ENCODE measurements at regions not wholly inside any gene's neighbourhood (a gene's known extent, or its start where the extent isn't known, plus 50 kb on each side); places are given as distances from the start of the nearest gene placed in this dataset.

GRCh38 chr5:39622281-39622680, 197.5 kb upstream of the DAB2 start:
- TF ChIP-seq, protein P1, sequence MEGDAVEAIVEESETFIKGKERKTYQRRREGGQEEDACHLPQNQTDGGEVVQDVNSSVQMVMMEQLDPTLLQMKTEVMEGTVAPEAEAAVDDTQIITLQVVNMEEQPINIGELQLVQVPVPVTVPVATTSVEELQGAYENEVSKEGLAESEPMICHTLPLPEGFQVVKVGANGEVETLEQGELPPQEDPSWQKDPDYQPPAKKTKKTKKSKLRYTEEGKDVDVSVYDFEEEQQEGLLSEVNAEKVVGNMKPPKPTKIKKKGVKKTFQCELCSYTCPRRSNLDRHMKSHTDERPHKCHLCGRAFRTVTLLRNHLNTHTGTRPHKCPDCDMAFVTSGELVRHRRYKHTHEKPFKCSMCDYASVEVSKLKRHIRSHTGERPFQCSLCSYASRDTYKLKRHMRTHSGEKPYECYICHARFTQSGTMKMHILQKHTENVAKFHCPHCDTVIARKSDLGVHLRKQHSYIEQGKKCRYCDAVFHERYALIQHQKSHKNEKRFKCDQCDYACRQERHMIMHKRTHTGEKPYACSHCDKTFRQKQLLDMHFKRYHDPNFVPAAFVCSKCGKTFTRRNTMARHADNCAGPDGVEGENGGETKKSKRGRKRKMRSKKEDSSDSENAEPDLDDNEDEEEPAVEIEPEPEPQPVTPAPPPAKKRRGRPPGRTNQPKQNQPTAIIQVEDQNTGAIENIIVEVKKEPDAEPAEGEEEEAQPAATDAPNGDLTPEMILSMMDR (IDR thresholded peaks at IDR 0.05; ENCODE audit: low read length) = no peak
- TF ChIP-seq EZH2 (IDR thresholded peaks at IDR 0.05; ENCODE audit: borderline replicate concordance, low read length) = no peak
